Lung (tissue), 11 donors: ENCODE measurements at regions not wholly inside any gene's neighbourhood (a gene's known extent, or its start where the extent isn't known, plus 50 kb on each side); places are given as distances from the start of the nearest gene placed in this dataset.

ENCODE experiments used
- ATAC-seq: fragments of 200-7000 bp; cut with Tn5 transposase; one replicate; pipeline ENCODE4 v1.9.1; 2020; ENCODE audit warnings: moderate number of reproducible peaks; ENCODE audit not compliant: insufficient read depth, low FRiP score
- DNase-seq, 3 donors: peaks; one replicate each; pipeline ENCODE4 v3.0.0-alpha.2; 2013 to 2017
- H3K27ac ChIP-seq, 2 donors: one replicate each; pipeline ENCODE4 v1.5.1; 2013; ENCODE audit warnings: mild to moderate bottlenecking in 2 of 2, moderate library complexity in 2 of 2, control low read depth in 1 of 2, inconsistent platforms in 1 of 2, low read depth in 1 of 2, low read length in 1 of 2
- H3K27me3 ChIP-seq, 3 donors: one replicate each; pipeline ENCODE4 v1.5.1; 2013; ENCODE audit warnings: low read length in 2 of 3; ENCODE audit not compliant: control insufficient read depth in 3 of 3, insufficient read depth in 3 of 3
- H3K36me3 ChIP-seq, 4 donors: one replicate each; pipeline ENCODE4 v1.5.1; 2013; ENCODE audit warnings: low read length in 4 of 4, mild to moderate bottlenecking in 1 of 4, moderate library complexity in 1 of 4; ENCODE audit not compliant: control insufficient read depth in 4 of 4, insufficient read depth in 4 of 4
- H3K4me1 ChIP-seq, 5 donors: one replicate each; pipeline ENCODE4 v1.5.1; 2013; ENCODE audit warnings: low read length in 5 of 5, mild to moderate bottlenecking in 2 of 5, moderate library complexity in 1 of 5; ENCODE audit not compliant: control insufficient read depth in 5 of 5, insufficient read depth in 5 of 5
- H3K4me3 ChIP-seq: one replicate; pipeline ENCODE4 v1.5.1; 2013; ENCODE audit warnings: mild to moderate bottlenecking, control low read depth, moderate library complexity
- H3K9ac ChIP-seq, 2 donors: one replicate each; pipeline ENCODE4 v1.5.1; 2013; ENCODE audit warnings: low read length in 2 of 2, control low read depth in 1 of 2; ENCODE audit not compliant: insufficient read depth in 1 of 2
- H3K9me3 ChIP-seq, 4 donors: one replicate each; pipeline ENCODE4 v1.5.1; 2013; ENCODE audit warnings: low read length in 3 of 4, mild to moderate bottlenecking in 1 of 4, moderate library complexity in 1 of 4; ENCODE audit not compliant: control insufficient read depth in 4 of 4, insufficient read depth in 3 of 4
- WGBS, 2 donors: extraction: QIAGEN DNeasy Blood & Tissue Kit; methylation state at CpG; one replicate each; pipeline ENCODE4 v1.1.7; 2013; 5-methylcytosine and 5-hydroxymethylcytosine counted together
- TF ChIP-seq, protein P1 (sequence below): IDR thresholded peaks from 2 replicates; pipeline ENCODE4 v1.5.1; 2012; ENCODE audit warnings: mild to moderate bottlenecking; ENCODE audit errors: control extremely low read depth, extremely low read depth
- donor health status: control.
- donor health status: control.
- donor health status: Bipolar disorder and iron deficiency.
- donor health status: healthy.
- donor health status: DM: yes; HTN: yes; CAD: no.

DNA sequence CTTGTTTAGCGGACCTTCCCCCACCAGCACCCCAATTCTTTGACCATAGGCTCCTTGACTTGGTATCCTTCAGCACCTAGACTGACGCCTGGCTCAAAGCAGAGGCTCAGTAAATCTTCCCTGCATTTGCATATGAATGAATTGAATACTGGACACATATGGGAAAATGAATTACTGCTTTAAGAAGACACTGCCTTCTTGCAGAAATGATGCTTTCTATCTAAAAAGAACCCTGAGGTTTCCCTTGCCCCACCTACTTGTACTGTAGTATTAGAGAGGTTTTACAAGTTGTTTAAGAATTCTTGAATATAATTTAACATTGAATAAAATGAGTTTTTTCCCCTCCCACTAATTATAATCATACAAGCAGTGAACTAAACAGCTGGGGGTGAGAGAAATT is 190.7 kb downstream of the SAMD5 start:
- no peak for ATAC-seq
- peaks cover 0 to 18% (median 4%) of the 10 kb centered on the region in 5 donors for H3K4me1 ChIP-seq
- H3K9ac ChIP-seq, result no peak overlapping the region
- 90 to 95% methylated on average over 2 of the region's 2 CpGs for WGBS, 2 donors
- DNase-seq, result no peak
- no peak overlapping the region for H3K4me3 ChIP-seq
- H3K27me3 ChIP-seq, result no peaks in the 10 kb centered on the region
- no peaks in the 10 kb centered on the region for H3K9me3 ChIP-seq
- TF ChIP-seq, protein P1, sequence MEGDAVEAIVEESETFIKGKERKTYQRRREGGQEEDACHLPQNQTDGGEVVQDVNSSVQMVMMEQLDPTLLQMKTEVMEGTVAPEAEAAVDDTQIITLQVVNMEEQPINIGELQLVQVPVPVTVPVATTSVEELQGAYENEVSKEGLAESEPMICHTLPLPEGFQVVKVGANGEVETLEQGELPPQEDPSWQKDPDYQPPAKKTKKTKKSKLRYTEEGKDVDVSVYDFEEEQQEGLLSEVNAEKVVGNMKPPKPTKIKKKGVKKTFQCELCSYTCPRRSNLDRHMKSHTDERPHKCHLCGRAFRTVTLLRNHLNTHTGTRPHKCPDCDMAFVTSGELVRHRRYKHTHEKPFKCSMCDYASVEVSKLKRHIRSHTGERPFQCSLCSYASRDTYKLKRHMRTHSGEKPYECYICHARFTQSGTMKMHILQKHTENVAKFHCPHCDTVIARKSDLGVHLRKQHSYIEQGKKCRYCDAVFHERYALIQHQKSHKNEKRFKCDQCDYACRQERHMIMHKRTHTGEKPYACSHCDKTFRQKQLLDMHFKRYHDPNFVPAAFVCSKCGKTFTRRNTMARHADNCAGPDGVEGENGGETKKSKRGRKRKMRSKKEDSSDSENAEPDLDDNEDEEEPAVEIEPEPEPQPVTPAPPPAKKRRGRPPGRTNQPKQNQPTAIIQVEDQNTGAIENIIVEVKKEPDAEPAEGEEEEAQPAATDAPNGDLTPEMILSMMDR, result no peak
- no peaks in the 10 kb centered on the region for H3K36me3 ChIP-seq
- no peak overlapping the region for H3K27ac ChIP-seq

DNA sequence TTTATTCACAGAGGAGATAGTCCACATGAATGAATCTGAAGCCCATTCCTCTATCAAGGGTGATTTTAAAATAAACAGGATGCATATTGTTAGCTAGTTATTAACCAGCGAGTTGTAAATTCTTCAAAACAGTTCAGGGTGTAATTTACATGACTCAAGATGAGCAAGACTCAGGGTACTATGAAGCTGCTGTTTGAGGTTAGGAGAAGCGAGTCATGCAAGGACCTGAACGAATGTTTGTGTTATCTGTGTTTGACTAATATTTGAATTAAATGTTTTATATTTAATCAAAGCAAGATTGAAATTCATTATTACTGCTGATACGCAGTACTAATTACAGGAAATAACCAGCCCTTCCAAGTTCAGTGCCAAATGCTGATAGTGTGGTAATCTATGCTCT is 191.1 kb downstream of the SAMD5 start:
- H3K4me1 ChIP-seq, result peaks cover 0 to 18% (median 4%) of the 10 kb centered on the region in 5 donors
- 52 to 61% methylated on average over 4 of the region's 4 CpGs for WGBS, 2 donors
- peak in 2 of 3 donors; percentile 17 to 26 for DNase-seq
- no peaks in the 10 kb centered on the region for H3K9me3 ChIP-seq
- TF ChIP-seq, protein P1, result no peak
- no peak overlapping the region for H3K4me3 ChIP-seq
- no peak for ATAC-seq
- no peak overlapping the region for H3K9ac ChIP-seq
- no peaks in the 10 kb centered on the region for H3K36me3 ChIP-seq
- H3K27me3 ChIP-seq, result no peaks in the 10 kb centered on the region
- H3K27ac ChIP-seq, result no peak overlapping the region

DNA sequence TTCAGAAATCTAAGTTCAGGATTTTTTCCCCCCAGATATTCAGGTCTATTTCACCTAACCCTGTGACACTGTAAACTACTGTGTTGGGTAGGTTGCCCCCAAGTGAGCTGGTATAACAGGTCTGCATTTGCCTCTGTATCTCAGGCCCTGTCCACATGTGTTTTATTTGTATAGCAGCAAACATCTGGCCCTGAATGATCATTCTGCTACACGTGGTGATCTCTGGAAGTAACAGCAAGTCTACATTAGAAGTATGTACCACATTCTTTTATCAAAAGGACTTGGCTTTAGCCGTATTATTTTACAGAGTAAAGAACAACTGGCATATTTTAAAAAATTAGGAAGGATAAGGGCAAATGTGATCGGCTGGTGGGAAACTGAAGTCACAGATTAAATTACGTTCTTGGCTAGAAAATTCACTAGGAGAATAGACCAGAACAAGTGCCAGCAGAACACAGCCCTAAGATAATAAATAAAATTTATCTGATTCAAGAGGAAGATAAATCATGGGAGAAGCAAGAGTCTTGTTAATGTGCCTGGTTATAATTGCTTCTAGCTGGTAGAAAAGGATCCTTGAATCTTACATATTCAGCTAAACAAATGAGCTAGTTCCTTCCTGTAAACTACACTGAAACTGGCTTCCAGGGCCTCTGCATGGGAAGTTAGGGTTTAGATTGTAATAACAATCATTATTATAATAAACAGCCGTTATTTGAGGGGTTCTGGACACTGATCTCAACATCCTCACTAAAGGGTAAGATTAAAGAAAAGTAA is 192.1 kb downstream of the SAMD5 start:
- Histone ChIP-seq H3K36me3 (no peaks in the 10 kb centered on the region), H3K27me3 (no peaks in the 10 kb centered on the region), H3K4me1 (peaks cover 0 to 18% (median 4%) of the 10 kb centered on the region in 5 donors), H3K4me3 (no peak overlapping the region), H3K27ac (no peak overlapping the region), H3K9me3 (no peaks in the 10 kb centered on the region), H3K9ac (peak overlapping the region in 1 of 2 donors; percentile 18)
- no peak for ATAC-seq
- WGBS, 2 donors, result 42 to 61% methylated on average over 5 of the region's 5 CpGs
- TF ChIP-seq, protein P1, result no peak
- peak in 1 of 3 donors; percentile 33 for DNase-seq
